ENCODE measurements at regions not wholly inside any gene's neighbourhood (a gene's known extent, or its start where the extent isn't known, plus 50 kb on each side); places are given as distances from the start of the nearest gene placed in this dataset.

DNA sequence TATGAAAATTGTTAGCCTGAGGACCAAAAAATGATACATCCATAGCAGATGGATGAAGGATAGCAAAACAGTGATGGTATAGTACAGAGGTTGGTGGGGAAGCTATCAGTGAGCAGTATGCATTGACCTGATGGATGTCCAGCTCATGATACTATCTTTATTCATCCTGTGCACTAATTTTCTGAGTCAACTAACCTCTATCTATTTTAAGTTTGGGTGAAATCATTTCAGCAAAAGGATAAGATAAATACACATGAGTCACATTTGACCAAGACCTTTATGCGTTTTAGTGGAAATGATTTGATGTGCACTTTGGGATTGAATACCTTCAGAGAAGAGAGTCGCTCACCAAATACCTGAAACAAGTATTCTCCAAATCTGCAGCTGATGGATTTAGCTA lies 351.0 kb upstream of the NR3C2 start:
- TF ChIP-seq, protein P1, sequence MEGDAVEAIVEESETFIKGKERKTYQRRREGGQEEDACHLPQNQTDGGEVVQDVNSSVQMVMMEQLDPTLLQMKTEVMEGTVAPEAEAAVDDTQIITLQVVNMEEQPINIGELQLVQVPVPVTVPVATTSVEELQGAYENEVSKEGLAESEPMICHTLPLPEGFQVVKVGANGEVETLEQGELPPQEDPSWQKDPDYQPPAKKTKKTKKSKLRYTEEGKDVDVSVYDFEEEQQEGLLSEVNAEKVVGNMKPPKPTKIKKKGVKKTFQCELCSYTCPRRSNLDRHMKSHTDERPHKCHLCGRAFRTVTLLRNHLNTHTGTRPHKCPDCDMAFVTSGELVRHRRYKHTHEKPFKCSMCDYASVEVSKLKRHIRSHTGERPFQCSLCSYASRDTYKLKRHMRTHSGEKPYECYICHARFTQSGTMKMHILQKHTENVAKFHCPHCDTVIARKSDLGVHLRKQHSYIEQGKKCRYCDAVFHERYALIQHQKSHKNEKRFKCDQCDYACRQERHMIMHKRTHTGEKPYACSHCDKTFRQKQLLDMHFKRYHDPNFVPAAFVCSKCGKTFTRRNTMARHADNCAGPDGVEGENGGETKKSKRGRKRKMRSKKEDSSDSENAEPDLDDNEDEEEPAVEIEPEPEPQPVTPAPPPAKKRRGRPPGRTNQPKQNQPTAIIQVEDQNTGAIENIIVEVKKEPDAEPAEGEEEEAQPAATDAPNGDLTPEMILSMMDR (conservative IDR thresholded peaks at IDR 0.05 in 1 of 2, IDR thresholded peaks at IDR 0.05 in 1 of 2; ENCODE audit: low read depth in 1 of 2, low read length in 2 of 2) = no peak
- no peak for TF ChIP-seq EZH2 (IDR thresholded peaks at IDR 0.05; ENCODE audit: low read length, missing control alignments)
